C1 segment of cervical spinal cord (tissue), 14 donors: ENCODE measurements at regions not wholly inside any gene's neighbourhood (a gene's known extent, or its start where the extent isn't known, plus 50 kb on each side); places are given as distances from the start of the nearest gene placed in this dataset.

ENCODE experiments used
- DNase-seq, 14 donors: peaks; one replicate each; lab custom pipeline; 2025; lab: John Stamatoyannopoulos, UW

DNA sequence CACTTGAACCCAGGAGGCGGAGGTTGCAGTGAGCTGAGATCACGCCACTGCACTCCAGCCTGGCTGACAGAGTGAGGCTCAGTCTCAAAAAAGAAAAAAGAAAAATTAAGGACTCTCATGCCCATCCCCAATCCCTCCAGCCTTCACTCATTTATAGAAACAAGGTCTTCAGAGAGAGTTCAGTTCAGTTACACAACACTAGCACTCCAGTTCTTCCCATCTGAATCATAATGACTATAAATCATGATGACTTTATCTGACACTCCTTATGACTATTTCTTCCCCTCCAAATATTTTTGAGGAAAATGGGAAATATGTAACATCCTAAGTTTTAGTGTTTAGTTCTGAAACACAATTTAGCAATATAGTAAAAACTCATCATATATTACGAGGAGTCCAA, 107.4 kb upstream of the LSM8 start:
- DNase-seq, result no peak

DNA sequence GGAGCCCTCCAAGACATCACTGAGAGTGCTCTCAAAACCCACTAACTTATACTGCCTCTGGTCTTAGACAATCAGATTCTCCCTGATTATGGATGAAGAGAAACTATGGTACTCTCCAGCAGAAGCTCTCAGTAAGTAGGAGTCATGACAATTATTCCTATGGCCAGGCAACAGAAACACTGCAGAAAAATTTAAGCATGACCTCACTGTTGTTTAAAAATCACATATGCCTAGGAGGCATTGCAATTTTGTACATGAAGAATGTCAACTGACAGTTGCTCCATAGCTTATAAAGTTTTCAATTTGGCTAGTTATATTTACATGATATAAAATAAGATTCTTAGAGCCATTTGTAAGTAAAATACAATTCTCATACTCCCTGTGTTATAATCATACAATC, 105.9 kb upstream of the LSM8 start:
- DNase-seq, result no peak

DNA sequence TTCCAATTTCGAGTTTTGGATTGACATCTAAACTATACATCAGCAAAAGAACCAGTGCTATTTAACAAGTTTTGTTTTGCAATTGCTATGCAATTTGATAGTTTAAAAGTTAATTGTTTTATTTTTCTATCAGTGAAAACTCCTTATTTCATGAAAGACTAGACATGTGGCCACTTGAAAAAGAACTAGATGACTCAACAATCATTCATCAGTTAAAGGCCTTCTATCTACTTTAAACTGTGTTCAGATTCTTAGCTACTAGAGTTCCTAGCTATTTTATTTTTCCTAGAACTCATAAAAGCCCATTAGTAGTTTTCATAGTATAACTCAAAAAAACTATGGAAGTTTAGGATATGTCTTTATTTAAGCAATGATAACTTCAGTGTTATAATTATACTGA, 104.6 kb upstream of the LSM8 start:
- DNase-seq, result no peak

DNA sequence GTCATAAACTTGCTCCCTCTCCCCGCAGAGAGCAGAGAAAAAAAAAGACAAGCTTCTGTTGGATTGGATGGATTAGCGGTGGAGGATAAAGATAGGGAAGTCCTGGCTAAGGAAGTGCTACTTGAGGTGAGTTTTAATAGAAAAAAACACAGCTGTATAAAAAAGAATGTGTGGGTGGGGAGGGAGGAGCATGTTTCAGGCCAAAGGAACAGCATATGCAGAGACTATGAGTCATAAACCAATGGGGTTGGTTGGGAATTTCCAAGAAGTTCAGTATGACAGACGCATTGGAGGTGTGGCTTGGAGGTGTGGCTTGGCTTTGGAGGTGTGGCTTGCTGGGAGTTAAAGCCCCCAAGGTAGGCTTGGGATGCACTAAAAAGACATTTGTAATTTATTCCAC, 103.0 kb upstream of the LSM8 start:
- DNase-seq, result no peak

DNA sequence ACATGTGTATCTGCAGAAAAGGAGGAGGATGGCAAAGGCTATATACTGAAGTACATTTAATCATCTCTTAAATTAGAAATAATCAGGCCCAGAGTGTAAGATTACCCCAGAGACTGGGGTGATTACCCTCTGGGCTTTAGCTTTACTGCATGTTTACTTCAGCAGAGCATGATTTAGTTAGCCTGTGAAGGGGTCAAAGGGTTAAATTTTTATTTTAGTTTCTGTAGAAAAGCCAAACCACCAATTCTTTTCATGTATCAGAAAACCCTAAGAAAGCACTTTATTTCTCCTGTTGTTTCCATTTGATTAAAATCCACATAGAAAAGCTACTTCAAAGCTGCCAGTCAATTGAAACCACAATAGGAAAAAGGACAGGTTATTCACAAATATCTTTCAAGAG, 101.5 kb upstream of the LSM8 start:
- DNase-seq, result no peak

DNA sequence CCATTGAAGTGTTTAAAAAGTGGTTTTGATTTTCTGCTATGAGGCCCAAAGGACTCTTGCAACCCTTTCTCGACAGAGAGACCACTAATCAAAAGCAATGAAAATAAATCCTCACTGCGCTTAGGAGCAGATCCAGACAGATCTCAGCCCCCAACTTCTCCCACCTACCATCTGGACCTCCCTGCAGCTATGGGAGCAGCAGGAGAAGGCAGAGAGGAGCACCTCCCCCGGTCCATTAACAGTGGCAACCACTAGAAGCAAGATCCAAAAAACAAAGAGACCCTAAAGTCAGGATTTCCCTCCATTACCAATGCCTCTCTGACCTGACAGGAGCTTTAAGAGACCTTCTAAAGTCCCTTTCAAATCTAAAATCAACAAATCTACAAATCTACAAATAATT, 99.0 kb upstream of the LSM8 start:
- no peak for DNase-seq

DNA sequence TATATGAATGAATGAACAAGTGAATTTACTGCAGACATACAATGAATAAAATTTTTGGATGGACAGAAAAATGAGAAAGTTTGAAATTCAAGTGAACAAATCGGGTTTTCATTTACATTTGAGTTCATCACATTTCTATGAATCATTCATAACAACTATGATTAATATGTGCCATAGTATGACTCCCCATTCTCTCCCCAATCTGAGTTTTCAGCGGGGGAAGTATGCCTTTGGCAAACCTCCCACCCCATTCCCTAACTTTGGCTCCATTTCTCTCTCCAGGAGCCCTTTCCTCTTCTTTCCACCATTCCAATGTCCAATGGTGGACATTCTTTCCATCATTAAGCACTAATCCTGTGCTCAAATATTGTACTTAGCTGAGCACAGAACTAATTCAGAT, 96.8 kb upstream of the LSM8 start:
- DNase-seq, result no peak

DNA sequence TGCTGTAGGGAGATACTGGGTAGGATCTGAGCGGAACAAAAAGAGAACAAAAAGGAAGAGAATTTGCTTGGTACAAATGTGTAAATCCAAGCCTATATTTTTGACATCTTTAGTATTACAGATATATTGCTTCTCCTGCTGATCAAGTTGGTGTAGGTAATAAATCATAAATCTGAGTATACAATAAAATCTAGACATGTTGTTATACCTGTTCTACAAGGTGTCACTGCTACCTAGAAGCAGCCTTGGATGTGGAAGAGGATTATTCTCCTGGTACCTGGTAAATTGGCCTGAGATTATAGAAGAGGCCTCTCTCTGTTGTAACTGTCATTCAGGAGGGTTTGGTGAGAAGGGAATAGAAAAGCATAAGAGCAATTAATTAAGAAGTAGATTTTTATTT, 89.9 kb upstream of the LSM8 start:
- DNase-seq, result no peak

DNA sequence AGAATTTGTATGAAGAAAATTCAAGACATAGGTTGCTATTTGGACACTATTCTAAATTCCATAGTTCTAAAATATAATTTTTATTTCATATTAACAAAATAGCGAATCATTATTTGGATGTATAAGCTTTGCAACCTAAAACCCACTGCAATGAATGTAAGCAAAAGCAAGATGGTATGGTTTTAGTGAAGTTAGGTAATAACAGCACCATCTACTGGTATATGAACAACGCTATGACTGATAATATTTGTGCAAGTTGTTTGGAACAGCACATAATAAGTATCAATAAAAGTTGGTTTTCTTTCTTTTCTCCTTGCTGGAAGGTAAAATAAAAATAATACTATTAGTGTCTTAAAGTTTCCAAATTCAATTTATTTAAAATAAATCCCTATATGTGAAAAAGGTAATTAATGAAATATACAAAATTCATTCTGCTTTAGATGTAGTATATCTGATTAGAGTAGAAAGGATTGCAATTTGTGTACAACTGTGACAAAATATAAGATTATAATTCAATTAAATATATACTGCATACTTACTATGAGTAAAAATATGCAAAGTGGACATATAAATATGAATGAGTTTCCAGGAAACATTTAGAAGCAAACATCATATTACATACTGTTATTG, 79.0 kb upstream of the LSM8 start:
- DNase-seq, result no peak

DNA sequence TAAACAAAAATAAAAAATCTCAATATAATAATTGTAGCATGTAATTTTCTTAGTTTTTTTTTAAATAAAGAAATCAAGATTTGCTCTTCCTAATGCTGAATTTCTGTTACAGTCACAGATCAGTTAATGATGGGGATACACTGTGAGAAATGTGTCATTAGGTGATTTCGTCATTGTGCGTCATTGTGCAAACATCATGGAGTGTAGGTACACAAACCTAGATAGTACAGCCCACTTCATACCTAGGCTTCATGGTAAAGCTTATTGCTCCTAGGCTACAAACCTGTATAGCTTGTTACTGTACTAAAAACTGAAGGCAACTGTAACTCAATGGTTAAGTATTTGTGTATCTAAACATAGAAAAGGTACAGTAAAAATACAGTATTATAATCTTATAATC, 74.4 kb upstream of the LSM8 start:
- no peak for DNase-seq

DNA sequence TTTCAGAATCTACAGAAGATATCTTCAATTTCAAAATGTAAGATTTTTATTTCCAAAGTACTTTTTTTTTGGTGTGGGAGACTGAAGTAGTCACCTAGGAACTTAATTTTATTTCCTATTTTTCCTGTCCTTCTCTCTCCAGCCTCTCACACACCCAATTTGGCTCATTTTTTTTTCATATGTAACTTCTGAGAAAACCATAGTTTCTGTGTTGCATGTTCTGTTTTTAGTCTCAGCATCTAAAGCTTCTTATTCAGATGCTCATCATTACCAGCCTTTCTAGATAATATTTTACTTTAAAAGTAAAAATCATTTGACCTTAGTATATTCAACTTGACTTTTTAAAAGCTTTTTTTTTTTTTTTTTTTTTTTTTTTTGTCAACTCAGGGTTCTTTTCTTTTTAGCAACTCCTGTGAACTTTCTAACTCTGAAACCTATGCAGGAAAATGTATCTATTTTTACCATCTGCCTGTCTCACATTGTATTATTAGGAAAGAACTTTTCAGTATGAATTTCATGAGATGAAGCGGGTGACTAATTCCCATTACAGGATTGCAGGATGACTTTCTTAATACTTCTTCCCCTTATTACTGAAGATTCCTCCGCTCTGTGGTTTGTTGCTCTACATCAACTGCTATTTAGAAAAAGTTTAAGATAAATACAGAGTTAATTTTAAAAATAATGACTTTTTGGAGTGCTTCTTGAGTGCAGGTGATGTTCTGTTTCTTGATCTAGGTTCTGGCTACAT, 73.6 kb upstream of the LSM8 start:
- no peak for DNase-seq

DNA sequence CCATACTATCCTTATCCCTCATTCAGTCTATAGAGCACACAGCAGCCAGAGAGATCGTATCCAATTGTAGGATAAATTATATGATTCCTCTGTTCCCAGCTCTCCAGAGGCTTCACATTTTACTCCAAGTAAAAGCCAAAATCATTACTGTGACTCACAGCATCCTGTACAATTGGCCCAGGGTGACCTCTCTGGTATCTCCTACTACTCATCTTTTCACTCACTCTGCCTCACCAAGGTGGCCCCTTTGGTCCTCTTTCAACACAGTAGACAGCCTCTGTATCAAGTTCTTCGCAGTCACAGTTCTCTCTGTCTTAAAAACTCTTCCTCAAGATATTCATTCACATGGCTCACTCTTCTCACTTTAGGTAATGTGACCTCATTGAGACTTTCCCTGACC, 72.6 kb upstream of the LSM8 start:
- no peak for DNase-seq

DNA sequence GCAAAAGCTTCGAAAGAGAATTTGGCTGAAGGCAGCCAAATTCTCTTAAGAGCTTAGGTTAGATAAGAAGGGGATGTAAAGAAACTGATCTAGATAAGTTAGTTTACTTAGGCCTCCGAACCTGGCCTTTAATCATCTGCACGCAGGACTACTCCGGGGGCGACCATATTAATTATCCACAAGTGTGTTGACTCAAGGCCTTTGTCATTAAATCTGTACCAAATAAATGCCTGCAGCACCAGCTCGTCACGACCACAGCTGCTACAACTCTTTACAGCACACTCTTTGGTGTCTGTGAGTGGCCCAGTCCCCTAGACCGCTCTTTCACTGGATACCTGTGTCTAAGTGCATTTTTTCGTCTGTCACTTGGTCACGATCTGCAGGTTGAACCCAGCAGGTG, 69.8 kb upstream of the LSM8 start:
- DNase-seq, result no peak

DNA sequence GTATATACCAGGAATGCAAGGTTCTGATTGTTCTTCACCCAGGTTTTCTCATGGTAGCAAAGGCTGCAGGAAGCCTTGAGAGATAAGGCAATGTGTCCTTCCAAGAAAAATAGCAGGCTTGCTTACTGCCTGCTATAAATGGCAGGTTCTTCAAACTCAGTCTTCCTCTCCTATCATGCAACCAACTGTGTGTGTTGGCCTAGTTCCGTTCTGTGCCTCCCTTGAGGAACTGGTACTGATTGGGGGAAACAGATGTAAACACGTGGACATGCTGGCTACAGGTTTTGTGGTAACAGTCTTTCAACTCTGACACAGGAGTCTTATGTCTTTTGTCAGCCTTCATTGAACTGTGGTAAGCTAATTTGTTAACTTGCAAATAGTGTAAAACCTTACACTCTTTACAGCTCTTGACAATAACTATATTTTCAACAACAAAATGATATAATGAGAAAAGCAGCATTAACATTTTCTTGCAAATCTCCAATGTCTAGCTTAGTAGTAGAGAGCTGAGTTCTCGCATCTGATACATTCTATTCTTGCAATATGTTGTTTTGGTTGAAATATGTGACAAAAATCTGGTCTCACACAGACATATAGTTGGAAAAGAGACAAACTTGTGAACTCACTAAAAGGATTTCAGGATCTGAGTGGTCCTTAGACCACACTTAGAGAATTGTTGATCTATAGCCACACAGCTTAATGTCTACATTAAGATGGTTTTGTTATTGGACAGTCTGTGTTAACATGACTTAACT, 54.7 kb upstream of the LSM8 start:
- no peak for DNase-seq

DNA sequence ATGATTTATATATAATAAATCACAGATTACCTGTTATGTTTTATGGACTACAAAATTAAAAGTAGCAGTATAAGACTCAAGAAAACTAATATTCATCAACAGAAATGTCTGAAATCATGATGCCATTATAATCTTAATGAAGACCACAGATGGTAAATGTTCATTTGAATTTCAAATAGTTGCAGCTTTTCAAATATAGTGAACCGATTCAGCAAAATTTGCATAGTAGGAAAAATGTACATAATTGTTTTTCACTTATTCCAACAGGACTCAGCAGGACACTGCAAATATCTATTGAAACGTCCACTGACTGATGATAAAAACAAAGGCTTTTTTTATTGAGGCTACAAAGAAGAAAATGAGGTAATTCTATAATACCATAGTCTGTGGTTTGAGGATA, 51.2 kb upstream of the LSM8 start:
- no peak for DNase-seq
